Stimulated activated CD4-positive, alpha-beta T cell treated with anti-CD3 and anti-CD28 coated beads, Interleukin-15, amount 100 ng/mL, for 1 hour (primary cell): ENCODE measurements at regions not wholly inside any gene's neighbourhood (a gene's known extent, or its start where the extent isn't known, plus 50 kb on each side); places are given as distances from the start of the nearest gene placed in this dataset.

Experiments used
- DNase-seq, 2 donors: peaks; one replicate each; pipeline ENCODE4 v3.0.0-alpha.2; 2020; ENCODE audit warnings: low read depth in 1 of 2, low spot score in 1 of 2

- DNase-seq: no peak
These were observed 286.1 kb downstream of the IRF8 start for GRCh38 chr16:86185089-86185488.

- no peak for DNase-seq
These were observed 287.4 kb downstream of the IRF8 start for GRCh38 chr16:86186313-86186712.

DNA sequence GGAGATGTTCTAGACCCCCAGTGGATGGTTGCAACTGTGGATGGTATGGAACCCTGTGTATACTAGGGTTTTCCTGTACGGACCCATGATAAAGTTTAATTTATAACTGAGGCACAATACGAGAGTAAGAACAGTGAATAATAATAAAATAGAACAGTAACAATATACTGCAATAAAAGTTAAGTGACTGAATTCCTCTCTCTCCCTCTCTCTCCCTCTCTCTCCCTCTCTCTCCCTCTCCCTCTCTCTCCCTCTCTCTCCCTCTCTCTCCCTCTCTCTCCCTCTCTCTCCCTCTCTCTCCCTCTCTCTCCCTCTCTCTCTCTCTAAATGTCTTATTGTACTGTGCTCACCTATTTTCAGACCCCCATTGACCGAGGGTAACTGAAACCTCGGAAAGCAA lies 291.0 kb downstream of the IRF8 start:
- DNase-seq: no peak

GRCh38 chr16:86191663-86192062 lies 292.7 kb downstream of the IRF8 start:
- no peak for DNase-seq

DNA sequence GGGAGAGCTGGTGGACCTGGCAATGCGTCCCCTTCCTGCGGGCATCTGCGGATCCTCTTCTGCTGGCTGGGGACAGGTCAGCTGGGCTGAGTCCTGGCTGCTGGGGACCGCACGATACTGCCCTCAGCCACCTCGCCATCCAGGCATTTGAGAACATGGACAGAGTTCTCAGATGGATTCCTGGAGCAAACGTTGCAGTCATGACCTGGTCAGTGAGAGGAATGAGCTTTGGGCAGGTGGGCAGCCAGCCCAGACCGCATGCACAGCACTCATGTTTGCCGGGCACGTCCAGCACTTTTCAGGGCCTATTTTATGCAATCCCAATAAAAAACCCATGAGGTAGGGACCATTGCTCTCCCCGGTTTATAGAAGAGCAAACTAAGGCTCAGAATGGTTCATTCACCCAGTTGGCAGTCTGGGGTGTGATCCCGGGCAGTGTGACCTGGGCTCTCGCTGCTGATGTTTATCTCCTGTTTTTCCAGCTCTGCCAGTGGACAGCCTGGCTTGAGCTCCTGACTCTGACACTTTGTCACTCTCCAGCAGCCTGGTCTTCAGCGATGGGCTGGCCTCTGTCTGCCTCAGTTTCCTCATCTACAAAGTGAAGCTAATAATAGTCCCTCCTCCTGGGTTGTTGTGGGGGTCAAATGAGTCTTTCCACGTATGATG lies 294.7 kb downstream of the IRF8 start:
- no peak for DNase-seq

DNA sequence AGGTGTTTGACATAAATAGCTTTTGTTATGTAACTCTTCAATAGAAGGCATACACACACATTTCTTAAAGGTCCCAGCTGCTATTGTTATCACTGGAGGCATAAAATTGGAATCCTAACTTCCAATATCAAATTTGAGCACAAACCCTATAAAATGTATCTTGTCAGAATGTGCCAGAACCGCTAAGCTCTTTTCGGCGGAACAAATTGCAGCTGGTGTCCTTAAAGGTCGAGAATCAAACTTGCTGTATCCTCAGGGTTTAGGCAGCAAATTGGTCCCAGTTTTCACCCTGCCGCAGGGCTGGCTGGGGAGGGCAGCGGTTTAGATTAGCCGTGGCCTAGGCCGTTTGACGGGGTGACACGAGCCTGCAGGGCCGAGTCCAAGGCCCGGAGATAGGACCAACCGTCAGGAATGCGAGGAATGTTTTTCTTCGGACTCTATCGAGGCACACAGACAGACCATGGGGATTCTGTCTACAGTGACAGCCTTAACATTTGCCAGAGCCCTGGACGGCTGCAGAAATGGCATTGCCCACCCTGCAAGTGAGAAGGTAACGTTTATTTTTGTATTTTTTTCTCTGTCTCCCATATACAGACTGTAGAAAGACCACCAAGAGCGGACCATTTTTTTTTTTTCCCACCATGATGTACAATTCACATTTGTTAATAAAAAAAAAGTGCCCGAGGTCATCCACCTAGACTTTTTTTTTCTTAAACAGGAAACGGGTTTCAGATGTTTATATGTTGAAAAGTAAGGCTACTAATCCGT lies 297.1 kb downstream of the IRF8 start:
- no peak for DNase-seq

DNA sequence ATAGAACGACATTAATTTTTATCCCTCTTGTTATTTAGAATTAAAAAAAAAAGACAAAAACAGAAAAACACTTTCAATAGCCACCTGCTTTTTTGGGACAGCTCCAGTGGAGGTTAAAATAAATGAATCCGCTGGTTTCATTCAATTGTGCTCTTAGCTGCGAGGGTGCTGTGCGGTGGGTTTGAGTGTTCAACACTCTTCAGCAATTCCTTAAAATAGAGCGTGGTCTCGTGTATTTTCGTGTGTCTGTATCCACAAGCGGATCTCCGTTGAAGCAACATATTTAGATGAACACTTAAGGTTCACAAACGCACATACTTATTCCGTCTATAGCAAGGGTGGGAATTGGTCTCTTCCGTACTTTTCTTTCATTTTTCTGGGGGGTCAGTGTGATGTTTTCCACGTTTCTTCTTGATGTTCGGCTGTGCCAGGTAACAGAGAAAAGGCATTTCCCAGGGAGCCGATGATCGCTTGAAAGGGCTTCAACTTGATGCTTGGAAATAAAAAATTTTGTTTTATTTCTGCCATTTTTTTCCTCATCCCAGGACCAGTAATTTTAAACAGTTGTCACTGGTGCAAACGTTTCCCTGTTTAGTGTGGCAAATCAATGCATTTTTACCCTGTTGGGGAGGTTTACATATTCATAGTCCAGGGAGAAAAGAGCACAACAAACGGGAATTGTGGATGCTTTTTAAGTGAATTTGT lies 297.9 kb downstream of the IRF8 start:
- DNase-seq: no peak

DNA sequence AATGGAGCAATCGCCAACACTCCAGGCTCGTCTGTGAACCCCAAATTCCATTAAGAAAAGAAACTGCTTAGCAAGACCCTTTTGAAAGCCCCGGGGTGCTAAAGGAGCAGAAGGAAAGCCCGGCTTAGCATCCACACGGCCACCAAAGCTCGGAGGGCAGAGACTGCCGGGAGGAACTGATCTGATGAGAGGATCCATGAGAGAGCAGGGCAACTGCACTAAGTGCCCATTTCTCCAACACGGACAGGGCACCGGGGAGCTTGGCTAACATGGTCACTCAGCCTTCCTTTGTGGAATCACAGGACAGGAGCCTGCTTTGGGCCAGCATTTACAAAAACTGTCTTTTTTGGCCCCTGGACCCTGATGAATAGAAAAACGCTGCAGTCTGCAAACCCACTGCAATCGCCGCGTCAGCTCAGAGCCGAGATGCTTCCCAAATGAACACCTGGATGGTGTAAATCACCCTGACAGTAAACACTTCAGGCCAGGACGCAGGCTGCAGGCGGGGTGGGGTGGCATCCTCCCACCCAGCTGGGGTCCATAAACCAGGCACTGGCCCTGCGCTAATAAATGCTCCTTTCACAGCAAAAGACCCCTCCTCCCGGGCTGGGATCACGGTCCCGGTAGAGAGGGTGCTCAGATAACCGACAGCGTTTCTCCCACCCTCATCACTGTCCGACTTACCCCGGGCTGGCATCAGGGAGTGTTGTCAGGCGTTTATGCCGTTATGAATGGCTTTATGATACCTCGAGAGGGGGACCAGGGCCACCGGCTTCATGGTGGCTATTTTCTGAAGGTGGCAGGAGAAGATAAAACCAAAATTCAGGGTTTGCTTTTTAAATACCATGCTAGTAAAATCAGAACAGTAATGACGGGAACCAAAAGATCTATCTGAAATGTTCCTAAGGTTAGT lies 299.5 kb downstream of the IRF8 start:
- DNase-seq: no peak

GRCh38 chr16:86199182-86199581 lies 300.2 kb downstream of the IRF8 start:
- DNase-seq: no peak

DNA sequence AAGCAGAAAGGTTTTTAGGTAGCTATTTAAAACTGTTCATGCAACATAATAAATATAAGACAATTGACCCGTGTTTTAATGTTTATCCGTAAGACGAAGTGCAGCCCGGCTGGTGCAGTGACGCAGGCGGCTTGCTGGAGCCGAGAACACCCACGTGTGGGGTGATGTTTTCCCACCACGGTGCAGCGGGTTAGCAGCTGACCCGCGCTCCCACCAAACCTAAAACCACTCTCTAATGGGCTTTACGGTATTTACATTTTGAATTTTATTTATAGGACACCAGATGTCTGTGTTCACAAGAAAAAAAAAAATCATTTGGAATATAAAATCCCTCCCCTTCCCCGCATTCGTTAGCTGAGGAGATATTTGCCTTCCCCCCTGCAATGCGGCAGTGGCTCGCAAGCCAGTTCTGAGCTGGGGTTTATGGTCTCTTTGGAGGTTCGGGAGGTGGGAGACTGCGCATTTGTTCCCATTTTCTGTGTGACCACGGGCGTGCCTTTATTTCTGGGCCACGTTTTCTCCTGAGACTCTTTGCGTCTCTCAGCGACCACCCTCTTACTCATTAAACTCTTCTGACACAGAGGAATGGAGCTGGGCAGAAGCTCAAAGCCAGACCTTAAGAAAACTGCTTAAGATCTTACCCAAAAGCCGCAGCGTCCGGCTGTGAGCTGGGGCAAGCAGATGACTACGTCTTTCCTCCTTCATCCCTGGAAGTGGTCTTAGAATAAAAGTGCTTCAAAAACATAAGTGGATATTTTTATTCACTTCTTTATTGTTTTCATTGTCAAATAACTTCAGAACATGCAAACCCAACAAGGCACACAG lies 301.1 kb downstream of the IRF8 start:
- DNase-seq: no peak

- DNase-seq: no peak
These were observed 301.8 kb downstream of the IRF8 start for GRCh38 chr16:86200722-86201121.

DNA sequence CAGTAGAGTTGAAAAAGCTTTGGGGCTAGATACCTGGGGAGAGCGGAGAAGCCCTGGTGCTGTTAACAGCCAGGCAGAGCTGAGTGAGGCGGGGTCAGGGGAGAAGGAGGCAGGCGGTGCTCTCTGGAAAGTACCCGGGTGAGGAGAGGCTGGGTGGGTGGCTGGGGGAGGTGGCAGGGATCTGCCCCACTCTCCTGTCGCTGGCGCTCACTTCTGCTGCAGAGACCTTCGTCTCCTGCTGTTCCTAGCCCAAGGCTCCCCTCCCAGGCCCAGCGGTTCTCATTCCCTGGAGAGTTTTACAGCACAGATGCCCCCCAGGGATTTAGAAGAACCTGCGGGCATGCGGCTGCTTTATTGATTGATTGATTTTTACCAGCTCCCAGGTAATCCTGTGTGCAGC lies 302.8 kb downstream of the IRF8 start:
- DNase-seq: no peak

DNA sequence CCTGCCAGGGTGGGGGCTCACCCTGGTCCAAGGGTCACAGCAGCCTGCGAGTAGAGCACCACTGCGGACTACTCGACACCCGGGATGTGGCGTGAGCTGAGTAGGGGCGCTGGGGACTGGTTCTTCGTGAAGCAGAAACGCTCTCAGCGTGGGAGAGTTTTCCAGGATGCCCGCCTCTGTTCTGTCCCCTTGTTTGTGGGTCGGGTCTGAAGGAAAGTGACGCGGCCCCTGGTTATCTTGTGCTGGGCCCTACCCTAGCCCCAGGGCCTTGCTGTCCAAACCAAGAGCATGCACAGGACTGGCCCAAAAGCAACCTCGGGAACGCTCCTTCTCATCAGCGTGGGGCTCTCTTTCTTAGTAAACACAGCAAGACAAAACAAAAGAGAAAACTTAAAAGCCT lies 303.3 kb downstream of the IRF8 start:
- no peak for DNase-seq

- no peak for DNase-seq
These were observed 303.9 kb downstream of the IRF8 start for GRCh38 chr16:86202760-86203426.

DNA sequence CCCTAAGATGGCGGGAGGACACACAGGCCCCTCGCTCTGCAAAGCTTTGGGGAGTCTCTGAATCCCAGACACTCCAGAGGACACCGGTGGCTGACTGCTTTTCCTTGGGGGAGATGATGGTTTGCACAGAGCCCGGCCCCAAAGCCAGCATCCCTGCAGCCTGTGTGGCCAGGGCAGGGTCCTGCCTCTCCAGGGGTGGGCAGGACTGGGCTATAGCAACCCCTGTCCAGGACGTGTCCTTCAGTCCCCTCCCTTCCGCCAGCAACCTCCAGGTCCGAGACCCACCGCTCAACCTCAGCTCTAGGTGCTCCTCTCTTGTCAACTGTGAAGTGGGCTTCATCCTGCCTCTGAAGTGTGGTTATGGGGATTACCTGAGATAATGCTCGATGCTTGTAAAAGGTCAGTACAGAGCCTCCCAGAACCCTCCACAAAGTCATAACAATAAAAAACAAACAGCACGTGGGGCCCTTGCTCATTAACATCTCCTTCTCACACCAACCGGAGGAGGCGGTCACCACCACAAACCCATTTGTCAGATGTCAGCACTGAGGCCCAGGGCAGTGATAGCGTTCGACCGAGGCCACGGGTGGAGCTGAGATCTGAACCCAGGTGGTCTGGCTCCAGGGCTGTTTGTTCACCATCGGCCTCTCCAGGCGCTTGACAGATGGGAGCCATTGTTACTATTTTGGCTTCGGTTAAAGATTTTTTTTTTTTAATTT lies 304.8 kb downstream of the IRF8 start:
- DNase-seq: no peak

DNA sequence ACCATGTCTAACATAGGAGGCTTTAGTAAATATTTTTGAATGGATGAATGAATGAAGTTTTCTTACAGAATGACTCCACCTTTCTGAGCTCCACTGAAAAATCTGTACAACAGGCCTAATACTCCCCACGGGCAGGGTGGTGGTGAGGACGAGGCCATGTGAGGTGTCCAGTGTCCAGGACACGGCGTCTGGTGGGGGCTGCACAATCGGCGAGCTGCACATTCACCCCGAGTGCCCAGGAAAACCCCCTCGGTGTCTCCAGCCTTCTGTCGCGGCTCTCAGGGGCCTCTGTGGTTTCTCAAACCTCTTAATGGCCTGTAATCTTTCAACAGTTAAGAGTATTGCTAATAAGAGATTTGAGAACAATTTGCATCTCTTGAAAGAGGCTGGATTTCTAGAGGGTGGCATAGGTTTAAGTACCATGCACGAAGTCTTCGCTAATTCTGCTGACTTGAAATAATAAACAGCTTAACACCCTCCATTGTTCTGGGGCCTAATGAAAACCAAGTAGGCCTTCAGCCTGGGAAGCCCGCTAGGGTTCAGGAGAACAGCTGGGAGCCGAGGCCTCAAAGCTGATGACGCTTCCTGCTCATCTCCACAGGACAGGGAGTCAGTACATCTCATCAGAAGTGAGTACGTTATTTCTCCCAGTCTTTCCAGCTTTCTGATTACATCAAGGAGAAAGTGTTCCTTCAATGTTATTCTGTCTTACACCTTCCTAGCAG lies 304.6 kb upstream of the FOXF1 start:
- DNase-seq: no peak

- no peak for DNase-seq
These were observed 303.0 kb upstream of the FOXF1 start for GRCh38 chr16:86207350-86207749.

DNA sequence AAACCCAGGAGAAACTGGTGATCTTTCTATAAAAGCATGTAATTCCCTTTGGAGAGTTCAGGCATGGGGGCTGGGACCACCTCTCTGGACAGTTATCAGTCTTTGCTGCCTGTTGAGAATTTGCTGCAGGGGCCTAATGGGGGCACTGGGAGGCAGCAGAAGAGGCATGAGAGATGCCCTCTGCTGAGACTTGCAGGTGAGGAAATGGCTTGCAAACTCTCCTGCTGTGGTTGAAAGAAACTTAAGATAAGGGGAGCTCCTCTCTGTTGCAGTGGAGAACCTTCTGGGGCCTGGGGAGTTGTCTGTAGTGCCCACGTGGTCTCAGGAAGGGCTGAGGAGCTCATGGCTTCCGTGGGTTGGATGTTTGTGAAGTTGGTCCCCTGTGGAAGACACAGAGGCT lies 301.1 kb upstream of the FOXF1 start:
- DNase-seq: no peak
